CD14-positive monocyte (primary cell): ENCODE measurements at regions not wholly inside any gene's neighbourhood (a gene's known extent, or its start where the extent isn't known, plus 50 kb on each side); places are given as distances from the start of the nearest gene placed in this dataset.
"Not testable (repeated sequence)": the region's sequence is repeated elsewhere in the genome, so short reads cannot be mapped to it uniquely, and the experiment has no call there.

Source experiments
- DNase-seq, 3 donors: peaks; one replicate each; pipeline ENCODE4 v3.0.0-alpha.2; 2011 to 2022
- H2AFZ ChIP-seq: 2 replicates; pipeline ENCODE4 v1.6.0; 2012; ENCODE audit warnings: mild to moderate bottlenecking, low read depth, low read length, inconsistent platforms; ENCODE audit not compliant: insufficient read depth, poor library complexity, severe bottlenecking
- H3K27ac ChIP-seq, 2 donors: 1 replicate in 1 of 2; 2 replicates in 1 of 2; pipeline ENCODE4 v1.5.1; 2012 to 2013; ENCODE audit warnings: low read length in 2 of 2, control low read depth in 1 of 2, inconsistent platforms in 1 of 2, low read depth in 1 of 2, mild to moderate bottlenecking in 1 of 2
- H3K27me3 ChIP-seq, 2 donors: one replicate each; pipeline versions ENCODE4 v1.6.0 to v1.6.1; 2011 to 2013; ENCODE audit warnings: low read length in 2 of 2; ENCODE audit not compliant: control insufficient read depth in 2 of 2, insufficient read depth in 2 of 2
- H3K36me3 ChIP-seq, 2 donors: replicated peaks in 1 of 2; 1 replicate in 1 of 2; 2 replicates in 1 of 2; pipeline versions ENCODE4 v1.5.1 to v1.6.1; 2012 to 2013; ENCODE audit warnings: low read length in 2 of 2, control low read depth in 1 of 2, inconsistent platforms in 1 of 2, mild to moderate bottlenecking in 1 of 2; ENCODE audit not compliant: insufficient read depth in 2 of 2, control insufficient read depth in 1 of 2
- H3K4me1 ChIP-seq, 2 donors: 1 replicate in 1 of 2; 2 replicates in 1 of 2; pipeline versions ENCODE4 v1.5.1 to v1.6.1; 2012 to 2013; ENCODE audit warnings: low read length in 2 of 2, control low read depth in 1 of 2, inconsistent platforms in 1 of 2, mild to moderate bottlenecking in 1 of 2, moderate library complexity in 1 of 2; ENCODE audit not compliant: insufficient read depth in 2 of 2, control insufficient read depth in 1 of 2
- H3K4me2 ChIP-seq: replicated peaks from 2 replicates; pipeline ENCODE3; 2012; ENCODE audit warnings: low read length, moderate library complexity, mild to moderate bottlenecking; ENCODE audit not compliant: poor library complexity, severe bottlenecking; ENCODE audit errors: extremely low read depth
- H3K4me3 ChIP-seq, 3 experiments: fragments of 200-600 bp in 1 of 3; sonication (generic) in 1 of 3; replicated peaks in 1 of 3; 1 replicate in 2 of 3; 2 replicates in 1 of 3; pipeline ENCODE4 v1.5.1; 2011 to 2013; ENCODE audit warnings: low read length in 3 of 3, mild to moderate bottlenecking in 3 of 3, control low read depth in 2 of 3, low read depth in 2 of 3, inconsistent platforms in 1 of 3, moderate library complexity in 1 of 3
- H3K79me2 ChIP-seq: 2 replicates; pipeline ENCODE4 v1.6.0; 2012; ENCODE audit warnings: mild to moderate bottlenecking, control low read depth, inconsistent platforms, low read length, moderate library complexity; ENCODE audit not compliant: insufficient read depth
- H3K9ac ChIP-seq: 2 replicates; pipeline ENCODE4 v1.6.0; 2017; ENCODE audit warnings: low read length, mild to moderate bottlenecking; ENCODE audit not compliant: insufficient read depth, poor library complexity, severe bottlenecking
- H3K9me3 ChIP-seq, 2 donors: replicated peaks in 1 of 2; 1 replicate in 1 of 2; 2 replicates in 1 of 2; pipeline versions ENCODE4 v1.5.1 to v1.6.1; 2012 to 2013; ENCODE audit warnings: low read length in 2 of 2, control low read depth in 1 of 2; ENCODE audit not compliant: control insufficient read depth in 1 of 2, insufficient read depth in 1 of 2
- H4K20me1 ChIP-seq: 2 replicates; pipeline ENCODE4 v1.6.0; 2012; ENCODE audit warnings: mild to moderate bottlenecking, low read length, control low read depth, moderate library complexity; ENCODE audit not compliant: insufficient read depth
- H3K27ac Mint-ChIP-seq, 7 donors: one replicate each; pipeline ENCODE4 v1.8.0; 2020; ENCODE audit warnings: mild to moderate bottlenecking in 7 of 7, mixed read lengths in 7 of 7, moderate library complexity in 6 of 7, inconsistent platforms in 2 of 7
- H3K27me3 Mint-ChIP-seq, 3 donors: one replicate each; pipeline ENCODE4 v1.8.0; 2021 to 2022; ENCODE audit warnings: low read depth in 3 of 3, mild to moderate bottlenecking in 3 of 3, mixed read lengths in 3 of 3, moderate library complexity in 3 of 3, inconsistent platforms in 1 of 3
- H3K36me3 Mint-ChIP-seq, 2 donors: one replicate each; pipeline ENCODE4 v1.8.0; 2020; ENCODE audit warnings: mixed read lengths in 2 of 2, inconsistent platforms in 1 of 2, mild to moderate bottlenecking in 1 of 2
- H3K4me1 Mint-ChIP-seq: one replicate; pipeline ENCODE4 v1.8.0; 2020; ENCODE audit warnings: mild to moderate bottlenecking, mixed read lengths
- H3K4me3 Mint-ChIP-seq, 2 donors: one replicate each; pipeline ENCODE4 v1.8.0; 2020; ENCODE audit warnings: mild to moderate bottlenecking in 2 of 2, mixed read lengths in 2 of 2, moderate library complexity in 1 of 2
- H3K9me3 Mint-ChIP-seq, 7 donors: one replicate each; pipeline ENCODE4 v1.8.0; 2020 to 2022; ENCODE audit warnings: mixed read lengths in 7 of 7, mild to moderate bottlenecking in 6 of 7, moderate library complexity in 6 of 7, inconsistent platforms in 2 of 7
- CTCF ChIP-seq: fragments of 200-600 bp; IDR thresholded peaks from one replicate; pipeline ENCODE4 v1.8.0; 2022; ENCODE audit warnings: antibody characterized with exemption, mild to moderate bottlenecking
- WGBS: methylation state at CpG from one replicate; pipeline ENCODE4 v1.1.5; 2013; ENCODE audit warnings: missing lambda C conversion rate; ENCODE audit not compliant: insufficient coverage; 5-methylcytosine and 5-hydroxymethylcytosine counted together
- intact Hi-C, 2 donors: fragments of 100-400 bp; cut with micrococcal nuclease; formaldehyde crosslinking; loops; one replicate each; pipeline versions ENCODE4 v1.15.0 to v1.15.1; 2023

GRCh38 chr12:23245186-23245585 is 620.2 kb downstream of the ETNK1 start:
- no peak overlapping the region for H3K27ac ChIP-seq
- H3K36me3 Mint-ChIP-seq = no peaks in the 10 kb centered on the region
- no peak for TF ChIP-seq CTCF
- H3K4me1 ChIP-seq = no peaks in the 10 kb centered on the region
- H3K9me3 Mint-ChIP-seq = peaks cover 3 to 12% (median 5%) of the 10 kb centered on the region in 7 donors
- no peak overlapping the region for H2AFZ ChIP-seq
- WGBS = no CpG with 5 or more reads among the region's 2 CpGs
- intact Hi-C loops = no loop called here
- DNase-seq = no peak
- no peak overlapping the region for H3K4me3 ChIP-seq
- peaks cover 6 to 7% of the 10 kb centered on the region in 2 donors for H3K9me3 ChIP-seq
- H4K20me1 ChIP-seq = no peaks in the 10 kb centered on the region
- no peaks in the 10 kb centered on the region for H3K36me3 ChIP-seq
- no peak overlapping the region for H3K9ac ChIP-seq
- H3K4me3 Mint-ChIP-seq = no peak overlapping the region
- H3K4me1 Mint-ChIP-seq = no peaks in the 10 kb centered on the region
- H3K27ac Mint-ChIP-seq = no peak overlapping the region
- no peaks in the 10 kb centered on the region for H3K79me2 ChIP-seq
- no peak overlapping the region for H3K4me2 ChIP-seq
- no peaks in the 10 kb centered on the region for H3K27me3 ChIP-seq
- H3K27me3 Mint-ChIP-seq = no peaks in the 10 kb centered on the region

- H4K20me1 ChIP-seq = no peaks in the 10 kb centered on the region
- no peaks in the 10 kb centered on the region for H3K36me3 Mint-ChIP-seq
- H3K4me3 Mint-ChIP-seq = no peak overlapping the region
- no peak for DNase-seq
- H3K4me1 Mint-ChIP-seq = no peaks in the 10 kb centered on the region
- H3K9ac ChIP-seq = no peak overlapping the region
- H3K27ac ChIP-seq = no peak overlapping the region
- 84% methylated on average over 4 of the region's 4 CpGs for WGBS
- no peak overlapping the region for H3K27ac Mint-ChIP-seq
- no peaks in the 10 kb centered on the region for H3K36me3 ChIP-seq
- H2AFZ ChIP-seq = no peak overlapping the region
- no peak for TF ChIP-seq CTCF
- intact Hi-C loops = no loop called here
- peaks cover 2 to 13% (median 7%) of the 10 kb centered on the region in 7 donors for H3K9me3 Mint-ChIP-seq
- H3K27me3 ChIP-seq = no peaks in the 10 kb centered on the region
- H3K4me2 ChIP-seq = no peak overlapping the region
- no peaks in the 10 kb centered on the region for H3K4me1 ChIP-seq
- no peak overlapping the region for H3K4me3 ChIP-seq
- H3K79me2 ChIP-seq = no peaks in the 10 kb centered on the region
- peaks cover 0 to 1% (median 0%) of the 10 kb centered on the region in 3 donors for H3K27me3 Mint-ChIP-seq
- peaks cover 8 to 10% of the 10 kb centered on the region in 2 donors for H3K9me3 ChIP-seq
These were observed 628.2 kb downstream of the ETNK1 start for GRCh38 chr12:23253191-23253590.

- intact Hi-C loops, H3K4me3 Mint-ChIP-seq, H3K27me3 Mint-ChIP-seq, H3K4me3 ChIP-seq, H3K36me3 Mint-ChIP-seq, H3K27ac ChIP-seq, H3K4me2 ChIP-seq, H3K9me3 ChIP-seq, H3K27ac Mint-ChIP-seq, H3K36me3 ChIP-seq, H3K27me3 ChIP-seq, H2AFZ ChIP-seq, H3K79me2 ChIP-seq, H3K9ac ChIP-seq, H3K4me1 Mint-ChIP-seq, H4K20me1 ChIP-seq, DNase-seq, H3K4me1 ChIP-seq: not testable (repeated sequence)
- 94% methylated on average over 2 of the region's 6 CpGs for WGBS
- H3K9me3 Mint-ChIP-seq = peaks cover 2 to 13% (median 7%) of the 10 kb centered on the region in 7 donors
These were observed 628.9 kb downstream of the ETNK1 start for GRCh38 chr12:23253910-23254309.
